Activated naive CD4-positive, alpha-beta T cell treated with anti-CD3 and anti-CD28 coated beads, Interleukin-2, amount 10 ng/mL, durations not matched to agents 7 days and 5 days (primary cell): ENCODE measurements at regions not wholly inside any gene's neighbourhood (a gene's known extent, or its start where the extent isn't known, plus 50 kb on each side); places are given as distances from the start of the nearest gene placed in this dataset.

Experiments used
- CTCF ChIA-PET: fragments of 350-600 bp; sonication (Branson Sonifier 250); formaldehyde crosslinking; loops from one replicate; lab custom pipeline; 2021; ENCODE audit warnings: antibody characterized with exemption; lab: Charles Lee
- DNase-seq: peaks from one replicate; pipeline ENCODE4 v3.0.0-alpha.2; 2020
- H3K27ac Mint-ChIP-seq: one replicate; pipeline ENCODE4 v1.8.0; 2021; ENCODE audit warnings: mild to moderate bottlenecking, moderate library complexity, mixed read lengths
- H3K27me3 Mint-ChIP-seq: one replicate; pipeline ENCODE4 v1.8.0; 2021; ENCODE audit warnings: mild to moderate bottlenecking, mixed read lengths
- H3K36me3 Mint-ChIP-seq: one replicate; pipeline ENCODE4 v1.8.0; 2021; ENCODE audit warnings: mixed read lengths
- H3K4me1 Mint-ChIP-seq: one replicate; pipeline ENCODE4 v1.8.0; 2021; ENCODE audit warnings: mixed read lengths
- H3K4me3 Mint-ChIP-seq: one replicate; pipeline ENCODE4 v1.8.0; 2021; ENCODE audit warnings: mild to moderate bottlenecking, moderate library complexity, mixed read lengths
- H3K9me3 Mint-ChIP-seq: one replicate; pipeline ENCODE4 v1.8.0; 2021; ENCODE audit warnings: mixed read lengths

DNA sequence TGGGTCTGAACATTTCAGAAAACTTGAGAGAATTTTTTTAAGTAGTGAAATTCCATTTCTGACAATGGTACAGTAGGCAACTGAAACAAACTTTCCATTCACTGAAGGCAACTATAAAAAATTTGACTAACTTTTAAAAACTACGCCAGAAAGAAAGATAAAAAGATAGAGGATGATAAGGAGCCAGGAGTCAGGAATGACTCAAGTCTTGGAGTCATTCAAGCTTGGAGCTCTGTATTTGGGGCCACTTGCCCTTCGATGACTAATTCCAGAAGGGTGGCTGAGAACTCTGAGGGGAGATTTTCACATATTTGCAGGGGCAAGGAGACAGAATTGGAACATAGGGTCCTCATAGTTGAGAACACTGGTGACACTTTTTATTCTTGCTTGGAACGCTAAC, 1083.2 kb upstream of the CNTN5 start:
- H3K36me3 Mint-ChIP-seq: no peaks in the 10 kb centered on the region
- peaks cover 7% of the 10 kb centered on the region for H3K9me3 Mint-ChIP-seq
- no peak overlapping the region for H3K4me3 Mint-ChIP-seq
- no peaks in the 10 kb centered on the region for H3K27me3 Mint-ChIP-seq
- no peak for DNase-seq
- no peak overlapping the region for H3K27ac Mint-ChIP-seq
- CTCF ChIA-PET: no interaction called here
- no peaks in the 10 kb centered on the region for H3K4me1 Mint-ChIP-seq

DNA sequence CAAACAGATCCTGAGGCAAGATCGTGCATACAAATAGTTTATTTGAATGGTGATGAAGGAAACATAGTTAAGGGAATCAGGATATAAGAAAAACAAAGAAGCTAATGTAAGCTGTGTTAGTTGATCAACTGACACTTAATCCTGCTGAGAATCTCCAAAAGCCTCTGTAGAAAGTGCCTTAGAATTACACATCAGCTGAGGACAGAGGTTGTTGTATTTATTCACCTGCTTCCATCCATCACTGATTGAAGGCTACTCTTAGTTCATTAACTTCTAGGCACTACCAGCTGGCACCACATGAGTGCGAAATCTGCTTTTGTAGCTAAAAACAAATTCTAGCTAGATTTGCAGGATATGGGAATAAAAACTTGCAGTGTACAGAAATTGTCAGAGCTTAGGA, 1082.0 kb upstream of the CNTN5 start:
- Mint-ChIP-seq H3K9me3 (peaks cover 11% of the 10 kb centered on the region), H3K27ac (no peak overlapping the region), H3K4me1 (no peaks in the 10 kb centered on the region), H3K36me3 (no peaks in the 10 kb centered on the region), H3K4me3 (no peak overlapping the region), H3K27me3 (no peaks in the 10 kb centered on the region)
- DNase-seq: no peak
- CTCF ChIA-PET: no interaction called here

DNA sequence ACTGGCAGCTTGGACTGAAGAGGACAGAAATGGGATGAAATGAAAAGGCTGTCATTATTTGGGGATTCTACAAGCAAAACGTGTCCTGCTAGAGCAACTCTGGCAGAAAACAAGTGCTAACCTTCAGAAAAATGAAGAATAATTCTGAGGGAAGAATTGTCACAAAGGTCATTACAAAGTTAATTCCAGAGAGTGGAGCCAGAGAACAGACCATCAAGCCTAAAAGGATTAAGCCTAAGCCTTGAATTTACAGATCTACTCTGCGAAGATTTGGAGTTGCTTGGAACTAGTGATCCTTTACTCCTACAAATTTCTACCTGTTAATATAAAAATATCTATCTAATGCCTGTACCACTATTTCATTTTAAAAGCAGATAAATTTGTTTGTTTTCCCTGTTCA, 1077.3 kb upstream of the CNTN5 start:
- Mint-ChIP-seq H3K36me3 (no peaks in the 10 kb centered on the region), H3K27me3 (no peaks in the 10 kb centered on the region), H3K27ac (no peak overlapping the region), H3K4me3 (no peak overlapping the region), H3K4me1 (no peaks in the 10 kb centered on the region), H3K9me3 (peaks cover 7% of the 10 kb centered on the region)
- CTCF ChIA-PET: no interaction called here
- no peak for DNase-seq

DNA sequence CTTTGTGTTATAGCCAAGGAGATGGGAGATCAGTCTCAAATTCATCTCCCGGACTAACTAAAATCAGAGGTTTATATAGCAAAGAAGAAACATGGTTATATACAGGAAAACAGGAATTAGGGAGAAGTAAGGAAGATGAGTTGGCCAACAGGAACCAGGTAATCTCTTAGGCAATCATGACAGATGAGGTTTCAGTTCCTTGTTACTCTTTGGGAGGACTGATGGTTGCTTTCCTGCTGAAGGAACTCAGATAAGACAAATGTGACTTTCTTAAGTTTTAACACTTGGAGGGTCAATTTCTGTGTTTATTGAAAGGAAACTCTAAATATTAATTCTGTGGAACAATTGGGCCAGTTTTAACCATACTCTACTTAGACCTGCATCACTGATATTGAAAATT, 1072.0 kb upstream of the CNTN5 start:
- H3K4me1 Mint-ChIP-seq: no peaks in the 10 kb centered on the region
- CTCF ChIA-PET: no interaction called here
- no peaks in the 10 kb centered on the region for H3K36me3 Mint-ChIP-seq
- no peak overlapping the region for H3K4me3 Mint-ChIP-seq
- no peak overlapping the region for H3K27ac Mint-ChIP-seq
- H3K27me3 Mint-ChIP-seq: no peaks in the 10 kb centered on the region
- no peak for DNase-seq
- H3K9me3 Mint-ChIP-seq: peaks cover 10% of the 10 kb centered on the region

DNA sequence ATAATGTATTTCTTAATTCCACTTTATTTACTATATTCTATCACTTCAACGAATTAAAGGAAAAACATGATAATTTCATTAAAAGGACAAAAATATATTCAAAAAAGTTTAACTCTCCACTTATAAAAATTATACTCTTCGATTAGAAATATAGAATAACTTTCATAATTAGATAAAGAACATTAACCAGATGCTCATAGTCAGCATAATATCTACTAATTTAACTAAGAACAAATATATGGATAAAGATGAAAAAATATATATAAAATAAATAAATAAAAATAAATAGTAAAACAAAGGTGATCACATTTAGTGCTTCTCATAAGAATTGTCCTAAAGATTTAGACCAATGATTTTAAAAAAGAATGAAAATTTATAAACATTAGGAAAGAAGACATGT, 1065.2 kb upstream of the CNTN5 start:
- CTCF ChIA-PET: no interaction called here
- H3K9me3 Mint-ChIP-seq: peaks cover 8% of the 10 kb centered on the region
- H3K4me1 Mint-ChIP-seq: no peaks in the 10 kb centered on the region
- no peaks in the 10 kb centered on the region for H3K36me3 Mint-ChIP-seq
- H3K4me3 Mint-ChIP-seq: no peak overlapping the region
- no peak for DNase-seq
- no peak overlapping the region for H3K27ac Mint-ChIP-seq
- H3K27me3 Mint-ChIP-seq: no peaks in the 10 kb centered on the region

DNA sequence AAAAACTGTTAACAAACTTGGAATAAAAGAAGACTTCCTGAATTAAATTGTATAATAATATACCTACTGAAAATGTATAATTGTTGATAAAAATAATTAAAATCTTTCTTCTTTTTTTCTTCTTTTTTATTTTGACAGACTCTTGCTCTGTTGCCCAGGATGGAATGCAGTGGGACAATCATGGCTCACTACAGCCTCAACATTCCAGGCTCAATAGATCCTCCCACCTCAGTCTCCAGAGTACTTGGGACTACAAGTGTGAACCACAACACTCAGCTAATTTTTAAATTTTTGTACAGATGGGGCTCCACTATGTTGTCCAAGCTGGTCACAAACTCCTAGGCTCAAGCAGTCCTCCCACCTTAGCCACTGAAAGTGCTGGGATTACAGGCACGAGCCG, 1063.8 kb upstream of the CNTN5 start:
- no peaks in the 10 kb centered on the region for H3K4me1 Mint-ChIP-seq
- no peaks in the 10 kb centered on the region for H3K27me3 Mint-ChIP-seq
- H3K9me3 Mint-ChIP-seq: peaks cover 1% of the 10 kb centered on the region
- CTCF ChIA-PET: no interaction called here
- no peak overlapping the region for H3K4me3 Mint-ChIP-seq
- H3K27ac Mint-ChIP-seq: no peak overlapping the region
- H3K36me3 Mint-ChIP-seq: no peaks in the 10 kb centered on the region
- no peak for DNase-seq

DNA sequence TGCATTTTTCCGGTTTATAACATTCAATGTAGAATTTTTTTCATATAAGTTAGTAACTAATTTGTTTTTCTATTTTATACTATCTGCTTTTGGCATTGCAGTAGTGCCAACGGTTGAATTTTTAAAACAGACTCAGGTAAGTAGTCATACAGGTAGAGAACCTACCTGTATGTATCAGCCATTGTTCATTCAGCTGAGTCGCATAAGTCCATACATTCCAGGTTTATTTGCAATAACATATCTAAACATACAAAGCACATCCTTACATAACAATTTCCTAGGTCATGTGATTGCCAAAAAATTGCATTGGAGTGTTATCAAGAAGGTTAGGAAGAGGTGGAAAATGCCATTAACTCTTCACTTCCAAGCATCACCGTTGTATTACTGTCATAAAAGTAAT, 1059.3 kb upstream of the CNTN5 start:
- DNase-seq: no peak
- no peak overlapping the region for H3K4me3 Mint-ChIP-seq
- no peaks in the 10 kb centered on the region for H3K27me3 Mint-ChIP-seq
- CTCF ChIA-PET: no interaction called here
- H3K36me3 Mint-ChIP-seq: no peaks in the 10 kb centered on the region
- no peaks in the 10 kb centered on the region for H3K4me1 Mint-ChIP-seq
- H3K9me3 Mint-ChIP-seq: peaks cover 1% of the 10 kb centered on the region
- no peak overlapping the region for H3K27ac Mint-ChIP-seq

DNA sequence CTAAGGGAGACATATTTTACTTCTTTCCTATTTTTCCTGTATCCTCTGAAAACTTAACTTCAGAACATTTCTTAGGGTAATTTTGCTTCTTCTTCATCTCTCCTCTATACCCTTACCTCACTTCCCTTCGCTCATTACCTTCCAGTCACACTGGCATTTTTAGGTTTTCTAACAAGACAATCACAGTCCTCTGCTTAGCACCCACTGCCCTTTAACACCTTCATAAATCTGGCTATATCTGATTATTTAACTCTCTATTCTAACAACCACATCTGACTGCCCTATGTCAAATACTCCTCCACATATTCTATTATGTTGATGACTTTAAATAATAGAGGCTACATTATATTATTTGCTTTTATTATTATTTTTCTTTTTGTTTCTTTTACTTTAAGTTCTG, 1058.0 kb upstream of the CNTN5 start:
- no peaks in the 10 kb centered on the region for H3K27me3 Mint-ChIP-seq
- no peak overlapping the region for H3K27ac Mint-ChIP-seq
- H3K36me3 Mint-ChIP-seq: no peaks in the 10 kb centered on the region
- no peak for DNase-seq
- H3K9me3 Mint-ChIP-seq: peaks cover 1% of the 10 kb centered on the region
- no peaks in the 10 kb centered on the region for H3K4me1 Mint-ChIP-seq
- CTCF ChIA-PET: no interaction called here
- no peak overlapping the region for H3K4me3 Mint-ChIP-seq

DNA sequence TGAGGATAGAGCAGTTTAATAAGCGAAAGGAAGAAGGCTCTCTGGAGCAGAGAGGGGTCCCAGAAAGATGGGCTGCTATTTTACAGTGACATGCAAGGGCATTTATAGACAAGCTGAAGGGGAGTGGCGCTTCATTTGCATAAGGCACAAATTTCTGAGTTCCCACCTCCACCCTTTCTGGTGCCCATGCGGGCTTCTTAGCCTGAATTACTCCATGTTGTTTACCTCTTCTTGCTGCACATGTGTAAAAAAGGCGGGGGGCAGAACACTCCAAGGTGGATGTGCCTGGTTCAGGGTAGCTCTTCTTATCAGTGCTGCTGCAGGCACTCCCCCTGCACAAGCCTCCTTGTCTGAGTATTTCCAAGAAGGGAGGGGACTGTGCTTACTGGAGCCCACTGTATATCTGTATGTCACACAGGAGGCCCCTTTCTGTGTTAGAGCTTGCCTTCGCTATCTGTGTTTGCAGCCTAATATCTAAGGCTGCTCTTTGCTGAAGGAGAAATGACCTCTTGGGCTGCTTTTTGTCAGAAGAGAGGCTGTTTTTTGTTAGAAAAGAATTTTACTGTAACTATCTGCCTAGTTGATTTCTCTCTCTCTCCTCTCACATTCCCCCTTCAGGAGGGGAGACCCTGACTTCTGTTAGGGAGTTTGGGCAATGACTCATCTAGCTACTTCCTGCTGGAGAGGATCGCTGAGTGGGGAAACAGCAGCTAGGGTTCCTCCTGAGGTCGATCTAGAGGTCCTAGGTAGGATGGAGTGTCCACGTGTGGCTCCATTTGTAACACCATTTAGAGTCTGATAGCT, 1057.0 kb upstream of the CNTN5 start:
- no peak overlapping the region for H3K4me3 Mint-ChIP-seq
- no peak overlapping the region for H3K27ac Mint-ChIP-seq
- no peaks in the 10 kb centered on the region for H3K36me3 Mint-ChIP-seq
- H3K4me1 Mint-ChIP-seq: no peaks in the 10 kb centered on the region
- no peak for DNase-seq
- CTCF ChIA-PET: no interaction called here
- no peaks in the 10 kb centered on the region for H3K27me3 Mint-ChIP-seq
- peaks cover 1% of the 10 kb centered on the region for H3K9me3 Mint-ChIP-seq

DNA sequence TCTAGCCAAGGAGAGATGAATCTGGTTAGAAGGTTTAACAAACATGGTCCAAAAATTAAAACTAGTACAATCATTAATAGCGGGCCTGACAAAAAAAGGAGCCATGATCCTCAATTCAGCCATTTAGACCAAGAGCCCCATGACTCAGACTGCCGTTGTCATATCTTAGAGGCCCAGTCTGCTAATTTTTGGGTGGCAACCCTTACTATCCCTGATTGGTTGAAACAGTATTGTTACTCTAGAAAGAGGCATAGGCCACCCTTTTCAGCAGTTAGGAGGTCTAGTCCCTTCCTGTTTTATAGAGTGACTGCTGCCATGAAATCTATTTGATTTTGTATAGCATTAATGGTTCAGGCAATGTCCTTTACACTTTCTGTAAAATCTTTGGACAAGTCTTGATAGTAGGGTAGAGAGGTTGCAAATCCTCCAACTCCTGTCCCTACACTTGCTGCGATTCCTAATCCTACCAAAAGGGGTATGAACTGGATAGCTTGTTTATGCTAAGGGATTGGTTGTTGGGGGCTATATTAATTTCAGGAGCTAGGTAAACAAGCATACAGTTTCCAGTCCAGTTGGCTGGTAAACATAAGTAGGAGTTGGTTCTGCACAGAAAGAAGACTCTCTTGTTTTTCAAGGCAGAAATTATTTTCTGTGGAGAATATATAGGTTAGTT, 1056.3 kb upstream of the CNTN5 start:
- Mint-ChIP-seq H3K36me3 (no peaks in the 10 kb centered on the region), H3K27me3 (no peaks in the 10 kb centered on the region), H3K27ac (no peak overlapping the region), H3K4me1 (no peaks in the 10 kb centered on the region), H3K9me3 (no peaks in the 10 kb centered on the region), H3K4me3 (no peak overlapping the region)
- no peak for DNase-seq
- CTCF ChIA-PET: no interaction called here

DNA sequence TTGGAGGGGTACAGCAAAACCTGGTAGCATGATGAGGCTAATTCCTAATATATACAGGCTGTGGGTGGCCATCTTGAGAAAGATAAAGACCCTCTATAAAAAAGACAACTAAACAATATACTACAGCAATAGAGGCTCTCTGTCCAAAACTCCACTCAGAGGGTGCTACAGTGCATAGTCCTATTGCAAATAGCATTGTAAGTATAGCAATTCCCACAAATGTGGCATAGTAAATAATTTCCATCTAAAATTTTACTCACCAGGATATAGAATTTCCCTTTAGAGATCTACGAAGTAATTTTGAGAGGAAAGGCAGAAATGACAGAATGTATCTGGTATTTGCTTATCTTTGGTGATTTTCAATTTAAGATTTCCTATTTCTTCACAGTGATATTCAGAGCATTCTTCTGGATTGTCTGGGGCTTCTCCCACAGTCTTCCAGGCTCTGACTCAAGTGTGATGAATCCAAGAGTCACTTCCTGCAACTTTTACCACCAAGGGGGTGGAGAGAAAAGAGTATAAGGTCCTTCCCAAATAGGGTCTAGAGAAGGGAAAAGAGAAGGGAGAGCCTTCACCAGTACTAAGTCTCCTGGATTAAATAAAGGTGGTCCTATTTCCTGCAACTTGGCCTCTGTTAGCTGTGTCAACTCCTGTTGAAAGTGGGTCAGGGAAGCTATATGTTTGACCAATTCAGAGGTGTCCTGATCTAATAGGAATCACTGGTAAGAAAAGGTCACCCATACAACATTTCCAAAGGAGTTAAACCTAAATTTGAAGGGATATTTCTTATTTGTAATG, 1054.7 kb upstream of the CNTN5 start:
- CTCF ChIA-PET: no interaction called here
- H3K4me1 Mint-ChIP-seq: no peaks in the 10 kb centered on the region
- no peaks in the 10 kb centered on the region for H3K9me3 Mint-ChIP-seq
- H3K4me3 Mint-ChIP-seq: no peak overlapping the region
- H3K36me3 Mint-ChIP-seq: no peaks in the 10 kb centered on the region
- DNase-seq: no peak
- no peak overlapping the region for H3K27ac Mint-ChIP-seq
- H3K27me3 Mint-ChIP-seq: no peaks in the 10 kb centered on the region

DNA sequence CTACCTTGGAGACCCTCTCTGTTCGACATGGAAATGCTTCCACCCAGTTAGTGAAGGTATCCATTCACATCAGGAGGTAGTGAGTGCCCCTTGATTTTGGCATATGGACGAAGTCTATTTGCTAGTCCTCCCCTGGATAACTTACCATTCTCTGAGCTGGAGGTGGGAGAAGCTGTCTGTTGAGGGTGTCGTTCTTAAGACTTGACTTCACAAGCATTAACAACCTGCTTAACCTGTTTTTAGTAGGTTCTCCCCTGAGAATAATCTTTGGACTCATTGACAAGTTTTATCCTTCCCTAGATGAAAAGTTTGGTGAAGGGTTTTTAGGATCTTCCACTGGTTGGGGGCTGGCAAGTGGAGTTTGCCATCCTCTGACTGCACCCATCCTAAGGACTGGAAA, 1053.8 kb upstream of the CNTN5 start:
- no peak overlapping the region for H3K4me3 Mint-ChIP-seq
- no peaks in the 10 kb centered on the region for H3K36me3 Mint-ChIP-seq
- CTCF ChIA-PET: no interaction called here
- H3K4me1 Mint-ChIP-seq: no peaks in the 10 kb centered on the region
- no peak for DNase-seq
- no peak overlapping the region for H3K27ac Mint-ChIP-seq
- H3K9me3 Mint-ChIP-seq: peaks cover 2% of the 10 kb centered on the region
- no peaks in the 10 kb centered on the region for H3K27me3 Mint-ChIP-seq

DNA sequence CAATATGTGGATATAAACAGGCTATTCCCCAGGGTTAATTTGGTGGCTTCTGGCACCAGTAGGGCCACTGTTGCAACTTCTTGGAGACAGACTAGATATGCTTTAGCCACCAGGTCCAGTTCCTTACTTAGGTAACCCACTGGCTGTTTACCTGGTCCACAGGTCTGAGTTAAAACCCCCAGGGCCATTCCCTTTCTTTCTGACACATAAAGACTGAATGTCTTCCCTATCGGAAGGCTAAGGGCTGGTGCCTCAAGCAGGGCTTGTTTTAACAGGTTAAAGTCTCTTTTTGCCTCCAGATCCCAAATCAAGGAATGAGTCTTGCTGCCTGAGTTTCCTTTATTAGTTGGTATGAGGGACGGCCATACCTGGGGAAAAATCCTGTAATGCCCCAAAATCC, 1052.7 kb upstream of the CNTN5 start:
- no peaks in the 10 kb centered on the region for H3K36me3 Mint-ChIP-seq
- H3K9me3 Mint-ChIP-seq: peaks cover 2% of the 10 kb centered on the region
- H3K4me3 Mint-ChIP-seq: no peak overlapping the region
- no peak overlapping the region for H3K27ac Mint-ChIP-seq
- DNase-seq: no peak
- H3K27me3 Mint-ChIP-seq: no peaks in the 10 kb centered on the region
- H3K4me1 Mint-ChIP-seq: no peaks in the 10 kb centered on the region
- CTCF ChIA-PET: no interaction called here

DNA sequence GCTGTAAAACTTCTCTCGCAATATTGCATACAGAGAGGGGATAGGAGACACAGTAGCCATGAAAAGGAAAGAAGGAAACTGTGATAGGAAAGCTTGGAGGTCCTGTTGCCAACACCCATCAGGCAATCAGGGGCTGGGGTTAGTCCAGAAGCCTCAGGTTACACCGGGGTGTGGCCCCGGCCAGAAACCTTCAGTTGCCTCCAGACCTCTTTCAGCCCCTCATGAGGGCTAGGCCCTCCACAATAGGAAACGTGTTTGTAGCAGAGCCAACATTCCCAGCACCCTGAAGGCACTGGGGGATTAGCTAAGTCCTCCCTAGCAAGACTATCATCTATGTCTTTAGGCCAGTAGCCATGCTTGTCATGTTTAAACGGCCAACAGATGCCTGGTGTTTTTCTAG, 1048.0 kb upstream of the CNTN5 start:
- H3K9me3 Mint-ChIP-seq: peaks cover 2% of the 10 kb centered on the region
- no peaks in the 10 kb centered on the region for H3K27me3 Mint-ChIP-seq
- CTCF ChIA-PET: no interaction called here
- H3K4me1 Mint-ChIP-seq: no peaks in the 10 kb centered on the region
- H3K4me3 Mint-ChIP-seq: no peak overlapping the region
- no peaks in the 10 kb centered on the region for H3K36me3 Mint-ChIP-seq
- H3K27ac Mint-ChIP-seq: no peak overlapping the region
- DNase-seq: no peak
